MCF 10A (cell line): ENCODE measurements at regions not wholly inside any gene's neighbourhood (a gene's known extent, or its start where the extent isn't known, plus 50 kb on each side); places are given as distances from the start of the nearest gene placed in this dataset.

Source experiments
- BruUV-seq: library from RNA; stranded (reverse); fragments of 400-500 nt; replicated peaks from 2 replicates; lab custom pipeline; 2021; lab: Mats Ljungman, UMichigan
- CTCF ChIA-PET: fragments of 300-600 bp; sonication (Branson Sonifier 250); formaldehyde crosslinking; extraction: SDS; loops from one replicate; lab custom pipeline; 2021; ENCODE audit warnings: antibody characterized with exemption, inconsistent platforms; lab: Yijun Ruan, JAX
- POLR2A ChIA-PET: fragments of 300-600, 350-650 bp; sonication (Branson Sonifier 250); formaldehyde crosslinking; extraction: SDS; loops from one replicate; lab custom pipeline; 2020; ENCODE audit warnings: antibody characterized with exemption, inconsistent platforms; lab: Yijun Ruan, JAX
- DNase-seq: peaks from one replicate; pipeline ENCODE4 v3.0.0-alpha.2; 2018; ENCODE audit not compliant: unreplicated experiment
- H3K27ac Mint-ChIP-seq: one replicate; pipeline ENCODE4 v1.8.0; 2022; ENCODE audit warnings: mild to moderate bottlenecking, low read depth, mixed read lengths; ENCODE audit not compliant: unreplicated experiment
- H3K27me3 Mint-ChIP-seq: one replicate; pipeline ENCODE4 v1.8.0; 2022; ENCODE audit warnings: mixed read lengths; ENCODE audit not compliant: insufficient read depth, unreplicated experiment
- H3K36me3 Mint-ChIP-seq: one replicate; pipeline ENCODE4 v1.8.0; 2022; ENCODE audit warnings: mild to moderate bottlenecking, moderate library complexity, mixed read lengths; ENCODE audit not compliant: insufficient read depth, unreplicated experiment
- H3K4me1 Mint-ChIP-seq: one replicate; pipeline ENCODE4 v1.8.0; 2022; ENCODE audit warnings: mixed read lengths; ENCODE audit not compliant: insufficient read depth, unreplicated experiment
- H3K4me3 Mint-ChIP-seq: one replicate; pipeline ENCODE4 v1.8.0; 2022; ENCODE audit warnings: mild to moderate bottlenecking, moderate library complexity, mixed read lengths; ENCODE audit not compliant: unreplicated experiment
- H3K9me3 Mint-ChIP-seq: one replicate; pipeline ENCODE4 v1.8.0; 2022; ENCODE audit warnings: mixed read lengths; ENCODE audit not compliant: unreplicated experiment
- intact Hi-C: fragments of 100-400 bp; cut with micrococcal nuclease; formaldehyde crosslinking; loops from 2 replicates; pipeline ENCODE4 v1.14.1; 2022
- TF ChIP-seq, protein P1 (sequence below): fragments of 200-600 bp; IDR thresholded peaks from one replicate; pipeline ENCODE4 v1.8.0; 2022; ENCODE audit warnings: antibody characterized with exemption, mild to moderate bottlenecking; ENCODE audit not compliant: unreplicated experiment

DNA sequence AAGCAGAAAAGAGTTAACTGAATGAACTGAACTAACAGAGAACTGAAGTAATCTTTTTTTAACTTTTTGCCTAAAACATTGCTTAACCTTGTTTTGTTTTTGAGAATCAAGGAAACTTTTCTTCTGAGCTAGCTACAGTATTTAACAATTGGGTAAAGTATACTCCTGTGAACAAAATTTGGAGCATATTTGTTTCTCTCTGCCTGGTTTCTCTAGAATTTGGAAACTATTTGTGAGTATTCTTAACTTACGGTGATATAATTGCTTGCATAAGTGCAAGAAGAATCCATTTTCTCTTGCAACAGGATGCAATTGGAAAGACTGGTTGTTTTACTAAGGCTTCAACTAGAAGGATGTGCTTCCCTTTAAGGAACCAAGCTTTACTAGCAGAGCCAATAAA, 65.9 kb upstream of the FAM98A start:
- no peaks in the 10 kb centered on the region for H3K27me3 Mint-ChIP-seq
- H3K4me1 Mint-ChIP-seq: no peaks in the 10 kb centered on the region
- no peaks in the 10 kb centered on the region for H3K9me3 Mint-ChIP-seq
- H3K4me3 Mint-ChIP-seq: no peak overlapping the region
- no peak overlapping the region for H3K27ac Mint-ChIP-seq
- intact Hi-C loops: no loop called here
- DNase-seq: no peak
- POLR2A ChIA-PET: no interaction called here
- CTCF ChIA-PET: interaction anchor here (0.6 to 1.6 kb wide), 3 partner anchors 9 to 1746 kb away, joined by 3 to 5 read pairs (median 5); no protein-coding TSS in a partner anchor
- H3K36me3 Mint-ChIP-seq: peaks cover 5% of the 10 kb centered on the region
- no TSS peak for BruUV-seq
- TF ChIP-seq, protein P1, sequence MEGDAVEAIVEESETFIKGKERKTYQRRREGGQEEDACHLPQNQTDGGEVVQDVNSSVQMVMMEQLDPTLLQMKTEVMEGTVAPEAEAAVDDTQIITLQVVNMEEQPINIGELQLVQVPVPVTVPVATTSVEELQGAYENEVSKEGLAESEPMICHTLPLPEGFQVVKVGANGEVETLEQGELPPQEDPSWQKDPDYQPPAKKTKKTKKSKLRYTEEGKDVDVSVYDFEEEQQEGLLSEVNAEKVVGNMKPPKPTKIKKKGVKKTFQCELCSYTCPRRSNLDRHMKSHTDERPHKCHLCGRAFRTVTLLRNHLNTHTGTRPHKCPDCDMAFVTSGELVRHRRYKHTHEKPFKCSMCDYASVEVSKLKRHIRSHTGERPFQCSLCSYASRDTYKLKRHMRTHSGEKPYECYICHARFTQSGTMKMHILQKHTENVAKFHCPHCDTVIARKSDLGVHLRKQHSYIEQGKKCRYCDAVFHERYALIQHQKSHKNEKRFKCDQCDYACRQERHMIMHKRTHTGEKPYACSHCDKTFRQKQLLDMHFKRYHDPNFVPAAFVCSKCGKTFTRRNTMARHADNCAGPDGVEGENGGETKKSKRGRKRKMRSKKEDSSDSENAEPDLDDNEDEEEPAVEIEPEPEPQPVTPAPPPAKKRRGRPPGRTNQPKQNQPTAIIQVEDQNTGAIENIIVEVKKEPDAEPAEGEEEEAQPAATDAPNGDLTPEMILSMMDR: no peak

DNA sequence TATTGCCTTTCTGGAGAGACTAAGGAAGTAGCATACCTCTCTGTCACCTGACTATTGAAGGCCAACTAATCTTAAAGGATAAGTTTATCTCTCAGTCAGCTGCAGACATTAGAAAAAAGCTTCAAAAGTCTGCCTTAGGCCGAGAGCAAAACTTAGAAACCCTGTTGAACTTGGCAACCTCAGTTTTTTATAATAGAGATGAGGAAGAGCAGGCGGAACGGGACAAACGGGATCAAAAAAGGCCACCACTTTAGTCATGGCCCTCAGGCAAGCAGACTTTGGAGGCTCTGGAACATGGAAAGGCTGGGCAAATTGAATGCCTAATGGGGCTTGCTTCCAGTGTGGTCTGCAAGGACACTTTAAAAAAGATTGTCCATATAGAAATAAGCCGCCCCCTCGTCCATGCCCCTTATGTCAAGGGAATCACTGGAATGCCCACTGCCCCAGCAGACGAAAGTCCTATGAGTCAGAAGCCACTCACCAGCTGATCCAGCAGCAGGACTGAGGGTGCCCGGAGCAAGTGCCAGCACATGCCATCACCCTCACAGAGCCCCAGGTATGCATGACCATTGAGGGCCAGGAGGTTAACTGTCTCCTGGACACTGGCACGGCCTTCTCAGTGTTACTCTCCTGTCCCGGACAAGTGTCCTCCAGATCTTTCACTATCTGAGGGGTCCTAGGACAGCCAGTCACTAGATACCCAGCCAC, 61.5 kb upstream of the FAM98A start:
- H3K36me3 Mint-ChIP-seq: peaks cover 5% of the 10 kb centered on the region

DNA sequence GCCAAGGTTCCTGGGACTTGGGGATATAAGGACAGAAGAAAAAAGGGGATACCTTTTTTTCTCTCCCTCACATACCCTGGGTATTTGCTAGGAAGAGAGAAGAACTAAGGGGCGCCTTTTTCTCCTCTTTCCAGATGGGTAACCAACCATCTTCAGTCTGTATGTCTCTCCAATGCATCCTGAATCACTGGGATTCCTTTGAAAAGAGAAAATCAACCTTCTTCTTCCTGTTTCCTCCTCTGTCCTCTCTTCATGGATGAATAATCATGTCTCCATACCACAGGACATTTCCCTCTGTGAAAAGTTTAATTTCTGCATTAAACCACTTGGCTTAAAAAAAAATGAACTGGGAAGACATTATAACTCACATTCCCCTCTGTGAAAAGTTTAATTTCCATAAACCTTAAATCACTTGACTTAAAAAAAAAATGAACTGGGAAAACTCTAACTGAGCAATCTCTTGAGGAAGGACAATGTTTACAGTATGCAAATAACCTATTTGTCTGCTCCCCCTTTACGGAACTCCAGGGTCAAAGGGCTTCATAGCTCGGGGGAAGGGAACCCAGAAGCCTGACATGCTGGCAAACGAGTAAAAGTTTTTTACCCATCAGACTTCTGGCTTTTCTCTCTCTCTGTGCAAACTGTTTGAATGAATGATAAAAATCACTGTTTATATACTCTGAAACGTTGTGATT, 56.7 kb upstream of the FAM98A start:
- ChIA-PET POLR2A (no interaction called here), CTCF (interaction anchor here (0.6 to 1.0 kb wide), 2 partner anchors 15 to 714 kb away, joined by 3 to 4 read pairs; no protein-coding TSS in a partner anchor)
- no peaks in the 10 kb centered on the region for H3K27me3 Mint-ChIP-seq
- peaks cover 5% of the 10 kb centered on the region for H3K36me3 Mint-ChIP-seq
- TF ChIP-seq, protein P1: no peak
- no peak overlapping the region for H3K27ac Mint-ChIP-seq
- no peak for DNase-seq
- intact Hi-C loops: no loop called here
- H3K4me3 Mint-ChIP-seq: no peak overlapping the region
- BruUV-seq: no TSS peak
- H3K4me1 Mint-ChIP-seq: no peaks in the 10 kb centered on the region
- H3K9me3 Mint-ChIP-seq: no peaks in the 10 kb centered on the region

More for the DNA sequence above, 61.5 kb upstream of the FAM98A start:
- Mint-ChIP-seq H3K4me3 (no peak overlapping the region), H3K27me3 (no peaks in the 10 kb centered on the region), H3K27ac (no peak overlapping the region), H3K4me1 (no peaks in the 10 kb centered on the region), H3K9me3 (no peaks in the 10 kb centered on the region)
- ChIA-PET POLR2A (no interaction called here), CTCF (no interaction called here)
- intact Hi-C loops: no loop called here
- BruUV-seq: no TSS peak
- no peak for DNase-seq
- TF ChIP-seq, protein P1: no peak

DNA sequence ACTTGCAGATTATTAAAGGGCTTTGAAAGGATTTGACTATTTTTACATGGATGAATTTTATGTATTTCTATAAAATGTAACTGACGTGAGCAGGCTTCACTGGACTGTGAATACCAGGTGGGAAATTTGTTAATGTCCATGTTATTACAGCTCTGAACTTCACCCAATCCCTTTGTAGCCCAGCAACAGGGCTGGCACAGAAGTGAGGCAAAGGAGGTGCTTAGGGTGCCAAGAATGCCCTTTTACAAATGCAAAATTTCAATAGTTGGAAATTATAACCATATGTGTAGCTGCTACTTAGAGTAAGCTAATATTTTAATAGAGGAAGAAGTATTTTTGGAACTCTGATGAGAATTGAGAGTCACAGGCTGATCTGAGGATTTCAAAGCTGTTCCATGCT, 53.7 kb upstream of the FAM98A start:
- no peaks in the 10 kb centered on the region for H3K27me3 Mint-ChIP-seq
- POLR2A ChIA-PET: no interaction called here
- no peaks in the 10 kb centered on the region for H3K36me3 Mint-ChIP-seq
- DNase-seq: no peak
- CTCF ChIA-PET: interaction anchor here (0.6 to 0.9 kb wide), 4 partner anchors 9 to 643 kb away, joined by 3 read pairs; no protein-coding TSS in a partner anchor
- no peak overlapping the region for H3K4me3 Mint-ChIP-seq
- TF ChIP-seq, protein P1: no peak
- no peaks in the 10 kb centered on the region for H3K9me3 Mint-ChIP-seq
- BruUV-seq: no TSS peak
- intact Hi-C loops: no loop called here
- no peaks in the 10 kb centered on the region for H3K4me1 Mint-ChIP-seq
- H3K27ac Mint-ChIP-seq: no peak overlapping the region
